ENCODE measurements at regions not wholly inside any gene's neighbourhood (a gene's known extent, or its start where the extent isn't known, plus 50 kb on each side); places are given as distances from the start of the nearest gene placed in this dataset.
"Not testable (repeated sequence)": the region's sequence is repeated elsewhere in the genome, so short reads cannot be mapped to it uniquely, and the experiment has no call there.

- H2AFZ ChIP-seq (replicated peaks), result no peak overlapping the region
- no peaks in the 10 kb centered on the region for H3F3A ChIP-seq (ENCODE audit: low read depth)
- no peaks in the 10 kb centered on the region for H3K79me2 ChIP-seq (ENCODE audit: low read depth)
- H4K20me1 ChIP-seq (ENCODE audit: low read depth), result no peaks in the 10 kb centered on the region
- no peak overlapping the region for H3K9ac ChIP-seq
- no peak overlapping the region for H3K27ac ChIP-seq
- H3K4me1 Mint-ChIP-seq, result no peaks in the 10 kb centered on the region
- TF ChIP-seq EZH2 (IDR thresholded peaks at IDR 0.05), result no peak
- TF ChIP-seq EZH2phosphoT487 (IDR thresholded peaks at IDR 0.05), result no peak
- no peak overlapping the region for H3K4me2 ChIP-seq
- no peak overlapping the region for H3K4me3 Mint-ChIP-seq
- H3K9me3 ChIP-seq (ENCODE audit: low read depth), result peaks cover 26% of the 10 kb centered on the region
- H3K9me3 Mint-ChIP-seq, result peaks cover 11% of the 10 kb centered on the region
- DNase-seq (ENCODE audit: low spot score), result no peak
- no peak overlapping the region for H3K4me3 ChIP-seq
- H3K36me3 Mint-ChIP-seq, result no peaks in the 10 kb centered on the region
- no peaks in the 10 kb centered on the region for H3K27me3 Mint-ChIP-seq (ENCODE audit: insufficient read depth, low read depth)
- H3K27me3 ChIP-seq, result no peaks in the 10 kb centered on the region
- no peak overlapping the region for H3K27ac Mint-ChIP-seq
- no peaks in the 10 kb centered on the region for H3K4me1 ChIP-seq
- no peaks in the 10 kb centered on the region for H3K36me3 ChIP-seq
Observed at GRCh38 chrX:80929251-80929650, 119.6 kb upstream of the BRWD3 start.

- H3K9me3 ChIP-seq (ENCODE audit: low read depth), result peaks cover 23% of the 10 kb centered on the region
- no peak for DNase-seq (ENCODE audit: low spot score)
- H3K9me3 Mint-ChIP-seq, result peaks cover 8% of the 10 kb centered on the region
Observed at GRCh38 chrX:80917919-80918318, 108.2 kb upstream of the BRWD3 start.

GRCh38 chrX:80912351-80912750, 102.7 kb upstream of the BRWD3 start:
- H3K27me3 ChIP-seq; H3K79me2 ChIP-seq (ENCODE audit: low read depth); H3F3A ChIP-seq (ENCODE audit: low read depth); H3K27ac ChIP-seq; H3K4me1 ChIP-seq; H3K9ac ChIP-seq; H4K20me1 ChIP-seq (ENCODE audit: low read depth); H3K27ac Mint-ChIP-seq; H2AFZ ChIP-seq (replicated peaks); H3K36me3 ChIP-seq; DNase-seq (ENCODE audit: low spot score); H3K4me3 Mint-ChIP-seq; H3K27me3 Mint-ChIP-seq (ENCODE audit: insufficient read depth, low read depth); H3K36me3 Mint-ChIP-seq; H3K4me3 ChIP-seq; H3K9me3 Mint-ChIP-seq; H3K4me1 Mint-ChIP-seq; H3K4me2 ChIP-seq: not testable (repeated sequence)
- H3K9me3 ChIP-seq (ENCODE audit: low read depth), result peaks cover 20% of the 10 kb centered on the region

More at GRCh38 chrX:80917919-80918318, 108.2 kb upstream of the BRWD3 start:
- no peaks in the 10 kb centered on the region for H3K4me1 Mint-ChIP-seq
- no peak overlapping the region for H3K27ac Mint-ChIP-seq
- Histone ChIP-seq H3K4me3 (no peak overlapping the region), H3K4me1 (no peaks in the 10 kb centered on the region), H3K27me3 (no peaks in the 10 kb centered on the region), H3K9ac (no peak overlapping the region), H3K27ac (no peak overlapping the region), H3K36me3 (no peaks in the 10 kb centered on the region), H4K20me1 (ENCODE audit: low read depth) (no peaks in the 10 kb centered on the region), H2AFZ (replicated peaks) (no peak overlapping the region), H3K79me2 (ENCODE audit: low read depth) (no peaks in the 10 kb centered on the region), H3K4me2 (no peak overlapping the region), H3F3A (ENCODE audit: low read depth) (no peaks in the 10 kb centered on the region)
- no peak overlapping the region for H3K4me3 Mint-ChIP-seq
- H3K36me3 Mint-ChIP-seq, result no peaks in the 10 kb centered on the region
- TF ChIP-seq EZH2phosphoT487 (IDR thresholded peaks at IDR 0.05) (no peak), EZH2 (IDR thresholded peaks at IDR 0.05) (no peak), CTCF (IDR thresholded peaks at IDR 0.05) (no peak)
- H3K27me3 Mint-ChIP-seq (ENCODE audit: insufficient read depth, low read depth), result no peaks in the 10 kb centered on the region

GRCh38 chrX:80879916-80880315, 70.2 kb upstream of the BRWD3 start:
- no peaks in the 10 kb centered on the region for H3K36me3 ChIP-seq
- H3K4me1 Mint-ChIP-seq, result no peaks in the 10 kb centered on the region
- H3F3A ChIP-seq (ENCODE audit: low read depth), result no peaks in the 10 kb centered on the region
- H3K27ac ChIP-seq, result no peak overlapping the region
- H3K9ac ChIP-seq, result no peak overlapping the region
- H3K27ac Mint-ChIP-seq, result no peak overlapping the region
- H3K79me2 ChIP-seq (ENCODE audit: low read depth), result no peaks in the 10 kb centered on the region
- no peak overlapping the region for H2AFZ ChIP-seq (replicated peaks)
- no peaks in the 10 kb centered on the region for H3K36me3 Mint-ChIP-seq
- no peak for DNase-seq (ENCODE audit: low spot score)
- no peaks in the 10 kb centered on the region for H3K27me3 ChIP-seq
- no peak for TF ChIP-seq CTCF (IDR thresholded peaks at IDR 0.05)
- no peak overlapping the region for H3K4me2 ChIP-seq
- H4K20me1 ChIP-seq (ENCODE audit: low read depth), result no peaks in the 10 kb centered on the region
- no peaks in the 10 kb centered on the region for H3K9me3 Mint-ChIP-seq
- no peak overlapping the region for H3K4me3 ChIP-seq
- no peak overlapping the region for H3K4me3 Mint-ChIP-seq
- no peaks in the 10 kb centered on the region for H3K4me1 ChIP-seq
- H3K27me3 Mint-ChIP-seq (ENCODE audit: insufficient read depth, low read depth), result no peaks in the 10 kb centered on the region
- H3K9me3 ChIP-seq (ENCODE audit: low read depth), result no peaks in the 10 kb centered on the region

Measured in neural progenitor cell (in vitro differentiated cells).